Embryonic facial prominence (tissue), 1 donor: ENCODE measurements at regions not wholly inside any gene's neighbourhood (a gene's known extent, or its start where the extent isn't known, plus 50 kb on each side); places are given as distances from the start of the nearest gene placed in this dataset.
"Not testable (repeated sequence)": the region's sequence is repeated elsewhere in the genome, so short reads cannot be mapped to it uniquely, and the experiment has no call there.

Source experiments
- DNase-seq: peaks from one replicate; pipeline ENCODE4 v3.0.0-alpha.2; 2016; ENCODE audit errors: extremely low spot score

DNA sequence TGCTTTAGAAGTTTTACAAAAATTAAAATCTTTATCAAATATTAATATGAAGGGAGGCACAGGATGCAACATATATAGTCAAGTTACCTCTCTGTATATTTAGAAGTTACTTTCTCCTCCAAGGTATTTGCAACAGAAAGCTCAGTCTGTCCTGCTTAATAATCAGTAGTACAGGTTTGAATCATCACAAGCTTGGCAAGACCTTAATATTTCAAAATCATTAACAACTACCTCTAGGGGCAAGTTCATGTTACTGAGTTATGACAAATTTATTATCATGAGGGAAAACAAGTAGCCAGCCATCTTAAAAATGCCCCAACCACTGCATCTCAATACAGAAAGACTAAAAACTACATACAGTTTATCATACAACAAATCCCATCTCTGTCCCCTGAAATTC, 116.0 kb downstream of the PMAIP1 start:
- DNase-seq, result not testable (repeated sequence)

DNA sequence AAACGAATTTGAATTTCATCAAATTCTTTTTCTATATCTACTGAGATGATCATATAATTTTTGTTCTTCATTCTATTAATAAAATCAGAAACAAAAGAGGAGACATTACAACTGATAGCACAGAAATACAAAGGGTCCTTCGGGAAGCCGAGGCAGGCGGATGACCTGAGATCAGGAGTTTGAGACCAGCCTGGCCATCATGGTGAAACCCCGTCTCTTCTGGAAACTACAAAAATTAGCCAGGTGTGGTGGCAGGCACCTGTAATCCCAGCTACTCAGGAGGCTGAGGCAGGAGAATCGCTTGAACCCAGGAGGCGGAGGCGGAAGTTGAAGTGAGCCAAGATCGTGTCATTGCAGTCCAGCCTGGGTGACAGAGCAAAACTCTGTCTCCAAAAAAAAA, 113.4 kb downstream of the PMAIP1 start:
- not testable (repeated sequence) for DNase-seq

DNA sequence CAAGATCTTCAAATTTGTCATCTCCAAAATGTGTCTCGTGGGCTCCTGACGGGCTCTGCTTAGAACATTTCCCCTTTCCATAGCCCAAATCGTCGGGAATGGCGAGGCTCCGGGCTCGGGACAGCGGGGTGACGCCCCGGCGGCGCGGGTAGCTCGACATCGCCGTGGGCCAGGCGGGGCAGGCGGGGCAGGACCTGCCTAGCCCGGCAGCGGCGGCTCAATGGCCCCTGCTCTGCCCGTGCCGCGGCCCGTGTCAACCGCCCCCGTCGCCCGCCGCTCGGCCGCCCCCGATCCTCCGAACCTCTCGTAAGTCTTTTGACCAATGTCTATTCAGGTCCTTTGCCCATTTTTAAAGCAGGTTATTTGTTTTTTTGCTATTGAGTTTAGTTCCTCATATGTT, 111.2 kb downstream of the PMAIP1 start:
- DNase-seq, result no peak

DNA sequence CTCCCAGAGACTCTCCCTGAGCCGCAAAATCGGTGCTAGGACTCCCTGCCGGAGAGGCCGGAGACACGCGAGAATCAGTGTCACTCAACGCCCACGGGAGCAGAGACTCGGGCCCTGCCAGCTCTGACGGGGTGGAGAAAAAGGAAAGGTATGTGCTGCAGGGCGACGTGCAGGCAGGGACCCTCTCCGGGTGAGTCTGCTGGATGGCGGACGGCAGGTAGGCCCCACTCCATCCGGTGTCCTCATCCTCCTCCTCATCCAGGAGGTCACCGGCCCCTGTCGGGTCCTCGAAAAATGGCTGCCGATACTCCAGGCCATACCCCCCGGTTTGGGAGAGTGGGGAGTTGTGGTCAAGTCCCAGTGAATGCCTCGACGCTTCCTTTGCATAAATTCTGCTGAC, 110.7 kb downstream of the PMAIP1 start:
- no peak for DNase-seq

DNA sequence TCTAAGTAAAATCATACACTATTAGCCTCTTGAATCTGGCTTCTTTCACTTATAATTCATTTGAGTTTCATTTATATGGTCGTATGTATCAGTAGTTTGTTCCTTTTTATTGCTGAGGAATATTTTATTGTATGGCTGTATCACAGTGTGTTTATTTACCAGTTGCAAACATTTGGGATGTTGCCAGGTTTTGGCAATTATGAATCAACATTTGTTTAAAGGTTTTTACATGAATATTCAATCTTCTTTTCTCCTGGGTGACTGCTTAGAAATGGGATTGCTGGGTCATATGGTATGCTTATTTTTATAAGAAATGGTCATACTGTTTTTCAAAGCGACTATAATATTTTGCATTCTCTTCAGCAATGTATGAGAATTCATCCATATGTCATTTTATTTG, 107.9 kb downstream of the PMAIP1 start:
- no peak for DNase-seq

DNA sequence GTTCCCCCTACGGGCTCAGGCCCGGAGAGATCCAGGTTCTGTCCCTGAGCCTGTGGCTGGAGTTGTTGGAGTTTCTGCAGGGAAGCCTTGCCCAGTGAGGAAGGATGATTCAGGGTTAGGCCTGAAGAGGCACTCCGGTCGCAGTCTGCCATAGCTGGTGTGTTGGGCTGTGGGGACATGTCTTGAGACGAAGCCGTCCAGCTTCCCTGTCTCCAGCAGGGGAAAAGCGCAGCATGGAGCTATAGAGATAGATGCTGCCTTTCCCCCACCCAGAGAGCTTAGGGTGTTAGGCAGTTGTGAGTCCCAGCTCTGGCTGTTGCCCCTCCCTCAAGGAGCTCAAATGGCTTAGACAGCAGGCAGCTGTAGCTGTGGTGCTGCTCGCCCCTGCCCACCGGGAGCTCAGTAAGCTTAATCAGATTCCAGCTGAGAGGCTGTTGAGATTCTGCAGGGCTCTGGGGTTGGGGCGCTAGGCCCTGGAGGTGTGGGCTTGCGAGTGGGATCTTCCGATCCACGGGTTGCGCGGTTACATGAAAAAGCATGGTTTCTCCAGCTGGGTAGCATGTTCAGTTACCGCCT, 103.9 kb downstream of the PMAIP1 start:
- DNase-seq, result no peak

DNA sequence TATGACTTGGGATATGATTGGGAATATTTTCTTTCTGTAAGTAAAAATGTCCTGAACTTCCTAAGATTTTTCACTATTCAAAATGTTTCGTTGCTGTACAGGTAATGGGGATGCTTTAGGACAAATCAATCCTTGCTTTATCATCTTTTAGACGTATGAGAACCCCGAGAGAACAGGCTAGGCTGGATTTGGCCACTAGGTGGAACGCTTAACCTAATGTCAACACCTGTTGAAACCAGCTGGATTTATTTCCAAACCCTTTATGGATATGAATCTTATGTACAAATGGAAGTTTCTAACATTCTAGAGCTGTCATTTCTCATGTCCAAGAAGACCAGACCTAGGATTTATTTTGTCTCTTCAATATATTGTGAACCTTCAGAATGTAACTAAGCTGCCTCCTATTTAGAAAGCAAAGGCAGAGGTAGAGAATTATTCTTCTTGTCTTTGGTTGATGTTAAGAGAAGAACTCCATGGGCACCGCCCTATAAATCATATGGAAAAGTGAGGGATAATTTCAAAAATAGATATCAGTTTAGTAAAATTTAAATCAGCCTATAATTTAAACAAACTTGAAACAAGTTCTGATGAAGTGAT, 96.7 kb downstream of the PMAIP1 start:
- no peak for DNase-seq

DNA sequence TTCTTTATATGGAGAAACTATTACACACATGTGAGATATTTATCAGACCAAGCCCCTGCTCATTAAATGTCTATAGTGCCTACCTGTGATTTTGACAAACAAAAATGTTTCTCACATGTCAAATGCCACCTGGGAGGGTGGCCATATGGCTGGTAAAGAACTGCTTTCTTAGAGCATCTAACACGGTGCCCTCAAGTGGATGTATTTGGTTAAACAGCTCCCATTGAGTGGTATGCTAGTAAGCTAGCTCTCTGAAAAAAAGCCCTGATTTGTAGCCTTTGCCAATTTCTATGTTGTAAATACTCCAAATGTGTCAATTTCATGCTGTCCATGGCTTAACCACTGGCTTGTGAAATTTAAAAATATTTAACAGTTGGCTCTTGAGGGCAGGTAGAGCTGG, 94.6 kb downstream of the PMAIP1 start:
- no peak for DNase-seq

DNA sequence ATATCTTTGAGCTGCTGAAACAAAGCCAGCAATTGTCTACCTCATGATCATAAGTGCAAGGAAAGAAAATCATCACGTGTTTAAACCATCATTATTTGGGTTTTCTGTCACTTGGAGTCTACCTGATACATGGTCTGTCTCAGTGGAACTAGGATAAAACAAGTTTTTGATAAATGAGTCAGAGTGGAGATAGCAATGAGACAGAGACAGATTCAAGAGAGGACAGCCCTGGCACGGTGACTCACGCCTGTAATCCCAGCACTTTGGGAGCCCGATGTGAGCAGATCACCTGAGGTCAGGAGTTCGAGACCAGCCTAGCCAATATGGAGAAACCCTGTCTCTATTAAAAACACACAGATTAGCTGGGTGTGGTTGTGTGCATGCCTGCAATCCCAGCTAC, 93.8 kb downstream of the PMAIP1 start:
- no peak for DNase-seq

DNA sequence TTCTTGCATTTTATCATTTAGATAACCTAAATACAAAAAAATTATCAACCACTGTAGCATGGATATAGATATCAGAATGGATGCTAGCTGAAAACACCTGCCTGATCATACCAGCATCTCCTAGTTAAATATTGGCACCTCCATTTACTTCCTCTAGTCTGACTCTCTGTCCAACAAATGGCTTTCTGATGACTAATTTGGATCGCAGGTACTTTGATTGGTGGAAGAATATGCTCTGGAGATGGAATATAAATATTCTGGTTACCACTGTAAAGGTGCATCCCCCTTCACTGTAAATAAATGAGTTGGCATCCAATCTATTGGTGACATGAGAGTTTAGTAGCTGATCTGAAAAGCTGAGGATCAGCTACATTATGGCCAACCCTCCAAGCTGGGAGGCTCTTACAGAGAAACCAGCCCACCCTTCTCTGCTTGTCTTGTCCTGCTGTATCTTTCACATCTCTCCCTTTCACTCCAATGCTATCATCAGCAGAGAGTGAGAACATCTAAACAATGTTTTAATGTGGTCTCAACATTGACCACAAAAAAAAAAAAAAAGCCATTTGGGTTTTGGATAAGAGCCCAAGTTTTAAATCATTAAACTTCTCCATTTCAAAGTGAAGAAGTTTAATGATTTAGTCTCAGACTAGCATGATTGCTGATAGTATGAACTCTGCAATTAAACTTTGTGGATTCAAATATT, 90.5 kb downstream of the PMAIP1 start:
- no peak for DNase-seq

DNA sequence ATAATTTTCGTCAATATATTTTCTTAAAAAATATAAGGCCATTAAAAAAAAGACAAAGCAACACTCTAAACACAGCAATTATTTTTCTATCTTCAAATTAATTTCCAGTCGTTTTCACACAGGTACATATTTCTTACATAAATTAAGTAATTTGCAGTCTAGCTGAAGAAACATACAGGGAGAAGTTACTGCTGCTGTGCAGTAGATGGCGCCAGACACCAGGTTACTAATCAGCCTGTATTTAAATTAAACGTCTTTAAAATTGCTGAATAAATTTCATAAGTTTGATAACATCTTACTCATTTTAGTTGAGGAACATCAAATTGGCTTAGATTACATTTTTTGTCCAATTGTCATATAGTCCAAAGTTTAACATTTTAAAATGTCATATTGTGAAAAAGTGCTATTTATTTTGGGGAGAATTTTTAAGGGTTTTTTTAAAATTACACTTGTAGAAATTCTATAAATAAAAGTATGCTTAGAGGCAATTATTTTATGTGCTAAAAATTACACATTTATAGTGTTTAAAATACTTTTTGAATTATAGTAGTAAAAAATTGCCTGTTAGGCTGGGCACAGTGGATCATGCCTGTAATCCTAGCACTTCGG, 88.4 kb downstream of the PMAIP1 start:
- peak; percentile 59 for DNase-seq

DNA sequence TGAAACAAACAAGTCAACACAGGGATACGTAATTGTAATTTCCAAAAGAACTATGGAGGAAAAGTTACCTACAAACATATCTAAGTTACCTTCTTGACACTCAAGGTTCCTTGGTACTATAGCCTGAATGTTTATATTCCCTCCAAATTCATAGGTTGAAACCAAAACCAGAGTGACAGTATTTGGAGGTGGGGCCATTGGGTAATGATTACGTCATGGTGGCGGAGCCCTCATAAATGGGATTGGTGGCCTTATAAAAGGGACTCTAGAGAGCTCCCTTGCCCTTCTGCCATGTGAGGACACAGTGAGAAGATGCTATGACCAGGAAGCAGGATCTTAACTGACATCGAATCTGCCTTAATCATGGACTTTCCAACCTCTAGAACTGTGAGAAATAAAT, 87.3 kb downstream of the PMAIP1 start:
- no peak for DNase-seq

DNA sequence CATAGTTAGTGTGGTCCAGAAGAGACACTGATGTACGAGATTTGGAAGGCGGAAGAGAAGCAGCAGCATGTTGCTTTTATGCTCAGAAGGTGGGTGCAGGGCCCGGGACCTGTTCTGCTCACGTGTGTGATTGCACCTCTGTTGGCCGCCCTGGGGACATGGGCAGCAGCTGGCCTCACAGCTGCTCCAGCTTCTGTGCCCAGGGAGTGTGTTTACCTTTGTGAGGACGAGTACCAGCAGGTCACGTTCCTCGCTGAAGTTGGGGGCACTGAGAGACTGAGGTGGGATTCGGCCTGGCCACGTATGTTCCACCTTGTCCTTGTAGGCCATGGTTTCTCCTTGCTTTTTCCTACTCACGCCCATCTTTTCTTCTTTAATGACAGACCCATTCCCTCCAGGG, 86.3 kb downstream of the PMAIP1 start:
- DNase-seq, result no peak

DNA sequence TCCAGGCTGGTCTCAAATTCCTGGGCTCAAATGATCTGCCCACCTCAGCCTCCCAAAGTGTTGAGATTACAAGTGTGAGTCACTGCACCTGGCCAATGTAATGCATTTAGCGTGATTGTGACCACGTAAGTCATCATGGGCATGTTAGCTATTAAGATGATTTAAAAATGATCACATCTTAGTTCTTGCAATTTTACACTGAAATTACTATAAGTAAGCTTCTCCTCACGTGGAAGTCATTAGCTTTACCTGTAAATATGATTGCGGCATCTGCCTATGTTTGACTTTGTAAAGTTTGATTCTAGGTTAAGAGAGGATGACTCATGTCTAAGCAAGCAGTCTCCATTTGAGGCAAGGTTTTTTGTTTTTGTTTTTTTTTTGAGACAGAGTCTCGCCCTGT, 85.5 kb downstream of the PMAIP1 start:
- no peak for DNase-seq

DNA sequence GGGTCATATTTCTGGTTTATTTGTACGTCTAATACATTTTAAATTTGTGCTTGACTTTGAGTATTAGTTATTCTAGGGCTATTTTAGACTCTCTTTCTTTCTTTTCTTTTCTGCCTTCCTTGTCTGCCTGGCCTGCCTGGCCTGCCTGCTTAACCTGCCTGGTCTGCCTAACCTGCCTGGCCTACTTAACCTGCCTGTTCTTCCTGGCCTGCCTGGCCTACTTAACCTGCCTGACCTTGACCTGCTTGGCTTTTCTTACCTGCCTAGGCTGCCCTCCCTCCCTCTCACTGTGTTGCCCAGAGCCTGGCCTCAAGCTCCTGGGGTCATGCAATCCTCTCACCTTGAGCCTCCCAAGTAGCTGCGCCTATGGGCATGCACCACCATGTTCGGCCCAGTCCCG, 83.7 kb downstream of the PMAIP1 start:
- no peak for DNase-seq

DNA sequence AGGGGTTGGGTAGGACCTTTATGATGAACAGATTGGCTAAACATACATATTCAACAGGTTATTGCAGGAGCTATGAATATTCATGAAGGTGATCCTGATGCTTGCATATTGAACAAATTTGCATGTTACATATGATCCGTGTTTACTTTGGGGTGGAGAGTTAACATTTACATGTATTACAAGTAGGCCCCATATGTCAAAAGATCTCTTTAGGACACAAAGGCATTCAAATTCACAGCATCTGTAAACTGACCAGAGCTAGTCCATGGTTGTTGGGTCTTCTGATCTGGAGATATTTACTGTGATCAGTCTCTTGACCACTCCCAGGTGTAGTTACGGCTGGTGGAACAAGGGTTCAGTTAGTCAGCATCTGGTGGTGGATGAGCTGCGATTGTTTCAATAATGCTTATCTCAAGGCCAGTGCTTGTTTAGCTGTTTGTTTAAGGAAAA, 80.4 kb downstream of the PMAIP1 start:
- no peak for DNase-seq

DNA sequence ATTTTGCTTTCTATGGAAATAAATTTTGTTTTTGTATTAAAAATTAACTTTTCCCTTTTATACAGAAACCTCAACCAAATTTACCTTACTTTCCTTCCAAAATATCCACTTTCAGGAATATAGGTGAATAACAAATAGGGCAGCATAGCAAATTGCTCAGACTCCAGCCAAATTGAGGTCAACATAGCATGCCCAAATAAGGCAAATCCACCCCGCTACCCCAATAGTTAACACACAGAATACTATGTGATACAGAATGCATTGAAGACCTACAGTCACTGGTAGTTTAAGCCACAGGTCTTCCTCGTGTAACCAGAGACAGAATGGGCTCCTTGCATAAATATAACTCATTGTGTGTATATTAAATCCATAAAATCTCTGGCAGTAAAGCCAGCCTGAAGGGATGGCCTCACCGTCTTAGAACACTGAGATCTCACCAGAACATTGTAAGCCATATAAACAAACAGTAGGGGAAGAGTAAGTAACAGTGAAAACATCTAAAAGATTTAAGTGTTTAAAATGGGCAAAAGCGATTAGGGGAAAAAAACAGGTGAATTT, 72.2 kb downstream of the PMAIP1 start:
- DNase-seq, result no peak

DNA sequence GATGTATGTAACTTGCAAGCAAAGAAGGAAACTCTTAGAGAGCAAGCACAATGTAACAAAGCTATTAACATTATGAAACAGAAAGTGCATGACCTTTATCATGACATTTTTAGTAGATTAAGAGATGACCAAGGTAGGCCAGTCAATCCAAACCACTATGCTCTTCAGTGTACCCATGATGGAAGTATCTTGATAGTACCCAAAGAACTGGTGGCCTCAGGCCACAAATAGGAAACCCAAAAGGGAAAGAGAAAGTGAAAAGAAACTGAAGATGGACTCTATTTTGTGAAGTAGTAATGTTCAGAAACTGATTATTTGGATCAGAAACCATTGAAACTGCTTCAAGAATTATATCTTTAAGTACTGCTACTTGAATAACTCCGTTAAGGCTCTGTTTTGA, 71.3 kb downstream of the PMAIP1 start:
- not testable (repeated sequence) for DNase-seq

DNA sequence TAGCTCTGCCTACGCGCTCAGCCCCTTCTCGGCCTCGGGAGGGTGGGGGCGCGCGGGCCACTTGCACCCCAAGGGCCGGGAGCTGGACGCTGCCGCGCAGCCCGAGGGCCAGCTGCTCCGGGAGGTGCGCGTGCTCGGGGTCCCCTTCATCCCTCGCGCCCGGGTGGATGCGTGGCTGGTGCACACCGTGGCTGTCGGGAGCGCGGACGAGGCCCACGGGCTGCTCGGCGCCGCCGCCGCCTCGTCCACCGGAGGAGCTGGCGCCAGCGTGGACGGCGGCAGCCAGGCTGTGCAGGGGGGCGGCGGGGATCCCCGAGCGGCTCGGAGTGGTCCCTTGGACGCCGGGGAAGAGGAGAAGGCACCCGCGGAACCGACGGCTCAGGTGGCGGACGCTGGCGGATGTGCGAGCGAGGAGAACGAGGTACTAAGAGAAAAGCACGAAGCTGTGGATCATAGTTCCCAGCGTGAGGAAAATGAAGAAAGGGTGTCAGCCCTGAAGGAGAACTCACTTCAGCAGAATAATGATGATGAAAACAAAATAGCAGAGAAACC, 69.8 kb downstream of the PMAIP1 start:
- DNase-seq, result not testable (repeated sequence)

DNA sequence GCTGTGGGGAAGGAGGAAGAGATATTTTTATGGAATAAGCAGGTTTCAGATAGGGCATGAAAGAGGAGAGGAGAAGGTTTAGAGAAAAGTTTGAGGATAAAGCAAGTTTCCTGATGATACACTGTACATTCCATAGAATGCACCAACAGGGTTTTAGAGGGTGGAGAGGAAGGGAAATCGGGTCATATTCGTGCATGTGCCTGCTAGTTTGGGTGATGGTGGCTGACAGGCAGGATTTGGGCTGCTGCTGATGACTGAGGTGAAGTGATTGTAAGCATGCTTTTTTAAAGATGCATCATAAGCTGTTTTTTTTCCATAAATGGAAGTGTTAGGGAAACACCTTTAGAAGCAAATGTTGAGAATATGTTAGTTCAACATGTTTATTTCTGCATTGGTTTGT, 68.8 kb downstream of the PMAIP1 start:
- DNase-seq, result no peak

DNA sequence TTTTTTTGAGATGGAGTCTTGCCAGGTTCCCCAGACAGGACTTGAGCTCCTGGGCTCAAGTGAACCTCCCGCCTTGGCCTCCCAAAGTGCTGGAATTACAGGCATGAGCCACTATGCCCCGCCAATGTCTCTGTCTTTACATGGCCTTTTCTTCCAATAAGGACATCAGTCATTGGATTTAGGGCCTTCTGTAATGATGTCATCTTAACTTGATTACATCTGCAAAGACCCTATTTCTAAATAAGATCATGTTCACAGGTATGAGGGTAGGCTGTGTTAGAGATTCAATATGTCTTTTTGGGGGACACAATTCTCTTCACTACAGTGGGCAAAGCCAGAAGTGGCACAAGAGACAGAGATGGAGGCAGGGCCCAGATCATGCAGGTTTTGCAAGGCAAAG, 68.1 kb downstream of the PMAIP1 start:
- DNase-seq, result no peak

DNA sequence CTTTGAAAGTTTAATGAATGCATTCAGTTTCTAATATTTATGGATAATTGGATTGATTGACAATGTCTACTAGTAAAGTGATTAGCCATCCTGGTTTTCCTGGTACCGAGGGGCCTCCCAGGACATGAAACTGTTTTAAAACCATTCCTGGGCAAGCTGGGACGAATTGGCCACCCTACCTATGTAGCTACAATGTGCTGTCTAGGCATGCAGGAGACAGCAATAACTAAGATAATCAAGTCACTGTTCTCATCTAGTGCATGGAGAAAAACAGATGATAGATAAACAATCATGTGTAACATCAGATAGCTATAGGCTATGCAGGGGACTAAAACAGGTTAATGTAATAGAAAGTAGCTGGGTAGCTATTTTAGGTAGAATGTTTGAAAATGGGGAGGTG, 67.1 kb downstream of the PMAIP1 start:
- DNase-seq, result no peak
